GM12801 (cell line): ENCODE measurements at regions not wholly inside any gene's neighbourhood (a gene's known extent, or its start where the extent isn't known, plus 50 kb on each side); places are given as distances from the start of the nearest gene placed in this dataset.

ENCODE experiments used
- TF ChIP-seq, protein P1 (sequence below): IDR thresholded peaks from one replicate; pipeline ENCODE4 v1.5.1; 2011; ENCODE audit warnings: control low read depth; ENCODE audit not compliant: insufficient read length; ENCODE audit errors: extremely low read depth

DNA sequence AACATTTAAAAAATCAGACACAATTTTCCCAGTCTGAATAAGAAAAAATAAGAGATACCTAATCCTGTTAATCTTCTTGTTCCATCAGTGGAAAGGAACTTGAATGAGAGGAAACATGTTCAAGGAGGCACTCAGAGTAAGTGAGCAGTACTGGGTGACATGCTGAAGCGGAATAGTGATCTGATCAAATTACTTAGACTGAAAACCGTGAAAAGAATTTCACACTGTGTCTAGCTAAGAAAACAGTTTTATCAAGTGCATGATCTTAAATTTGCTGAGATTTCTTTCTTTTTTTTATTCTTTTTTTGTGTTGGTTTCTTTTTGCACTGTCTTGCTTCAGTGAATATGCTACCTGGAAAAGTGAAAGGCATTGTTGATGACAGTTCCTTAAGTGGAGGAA, 249.5 kb upstream of the SLC10A2 start:
- TF ChIP-seq, protein P1, sequence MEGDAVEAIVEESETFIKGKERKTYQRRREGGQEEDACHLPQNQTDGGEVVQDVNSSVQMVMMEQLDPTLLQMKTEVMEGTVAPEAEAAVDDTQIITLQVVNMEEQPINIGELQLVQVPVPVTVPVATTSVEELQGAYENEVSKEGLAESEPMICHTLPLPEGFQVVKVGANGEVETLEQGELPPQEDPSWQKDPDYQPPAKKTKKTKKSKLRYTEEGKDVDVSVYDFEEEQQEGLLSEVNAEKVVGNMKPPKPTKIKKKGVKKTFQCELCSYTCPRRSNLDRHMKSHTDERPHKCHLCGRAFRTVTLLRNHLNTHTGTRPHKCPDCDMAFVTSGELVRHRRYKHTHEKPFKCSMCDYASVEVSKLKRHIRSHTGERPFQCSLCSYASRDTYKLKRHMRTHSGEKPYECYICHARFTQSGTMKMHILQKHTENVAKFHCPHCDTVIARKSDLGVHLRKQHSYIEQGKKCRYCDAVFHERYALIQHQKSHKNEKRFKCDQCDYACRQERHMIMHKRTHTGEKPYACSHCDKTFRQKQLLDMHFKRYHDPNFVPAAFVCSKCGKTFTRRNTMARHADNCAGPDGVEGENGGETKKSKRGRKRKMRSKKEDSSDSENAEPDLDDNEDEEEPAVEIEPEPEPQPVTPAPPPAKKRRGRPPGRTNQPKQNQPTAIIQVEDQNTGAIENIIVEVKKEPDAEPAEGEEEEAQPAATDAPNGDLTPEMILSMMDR: no peak

DNA sequence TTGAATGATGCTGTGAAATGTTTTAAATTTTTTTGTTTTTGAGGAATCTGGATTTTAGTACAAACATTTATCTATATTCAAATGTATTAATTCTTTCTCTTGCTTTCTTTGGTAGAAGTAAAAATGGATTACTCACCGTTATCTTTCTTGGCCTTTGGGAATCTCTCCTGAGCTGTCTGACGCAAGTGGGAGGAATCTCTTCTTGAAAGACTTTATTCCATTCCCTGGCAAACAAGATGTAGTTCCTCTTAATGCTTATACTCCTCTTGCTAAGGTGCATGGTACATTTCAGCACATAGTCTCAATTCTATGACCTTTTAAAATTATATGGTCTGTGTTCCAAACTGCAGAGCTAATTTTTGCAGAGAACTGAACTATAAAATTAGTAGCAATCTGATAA, 246.2 kb upstream of the SLC10A2 start:
- TF ChIP-seq, protein P1: no peak

DNA sequence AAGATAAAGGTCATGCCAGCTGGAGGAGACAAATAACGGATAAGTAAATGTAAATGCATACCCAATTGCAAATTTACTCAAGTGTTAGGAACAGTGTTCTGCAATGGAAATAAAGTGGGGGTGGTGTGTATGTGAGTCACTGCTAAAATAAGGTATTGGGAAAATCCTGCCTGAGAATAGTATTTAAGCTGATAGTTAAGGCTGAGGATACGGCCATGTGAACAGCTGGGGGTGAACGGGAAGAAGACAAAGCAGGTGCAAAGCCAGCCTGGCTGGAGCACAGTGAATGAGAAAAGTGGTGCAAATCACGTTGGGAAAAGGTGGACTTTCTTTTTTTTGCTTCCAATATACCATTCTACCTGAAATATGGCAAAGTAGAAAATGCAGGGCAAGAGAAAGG, 242.4 kb upstream of the SLC10A2 start:
- TF ChIP-seq, protein P1: no peak

DNA sequence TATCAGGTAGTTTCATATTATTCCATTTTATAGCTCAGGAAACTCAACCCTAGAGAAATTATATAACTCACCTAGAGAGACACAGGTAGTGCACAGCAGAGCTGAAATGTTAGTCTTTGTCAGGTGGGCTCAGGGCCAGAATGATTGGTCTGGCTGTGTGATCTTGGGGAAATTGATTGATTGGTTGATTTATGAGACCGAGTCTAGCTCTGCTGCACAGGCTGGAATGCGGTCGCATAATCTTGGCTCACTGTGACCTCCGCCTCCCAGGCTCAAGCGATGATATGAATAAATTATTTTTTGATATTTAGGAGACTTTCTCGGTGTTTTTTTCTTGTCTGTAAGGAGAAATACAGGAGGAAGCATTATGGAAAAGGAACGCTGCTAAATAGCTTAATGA, 239.9 kb upstream of the SLC10A2 start:
- TF ChIP-seq, protein P1: no peak

DNA sequence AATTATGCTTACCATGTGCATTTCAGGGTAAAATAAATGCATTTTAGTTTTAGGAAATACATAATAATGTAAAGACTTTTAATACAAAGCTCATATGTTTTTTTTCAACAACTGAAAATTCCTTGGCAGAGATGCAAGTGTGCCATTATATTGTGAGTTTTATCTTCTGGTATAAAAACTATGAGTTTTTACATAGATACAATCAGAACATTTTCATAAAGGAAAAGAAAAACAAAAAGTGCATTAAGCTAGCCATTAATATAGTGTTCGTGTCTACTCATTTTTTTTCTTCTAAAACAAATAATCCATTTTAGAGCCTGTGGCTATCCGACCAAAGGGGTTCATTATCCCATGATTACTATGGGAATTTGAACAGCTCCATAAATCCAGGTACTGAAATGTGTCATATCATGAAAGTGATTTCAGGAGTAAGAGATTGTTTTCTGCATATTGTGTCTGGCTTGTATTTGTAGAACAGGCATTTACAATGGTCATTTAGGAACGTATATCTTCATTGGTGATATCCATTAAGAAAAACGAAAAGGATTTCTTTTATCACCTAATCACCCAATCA, 236.9 kb upstream of the SLC10A2 start:
- TF ChIP-seq, protein P1: no peak

DNA sequence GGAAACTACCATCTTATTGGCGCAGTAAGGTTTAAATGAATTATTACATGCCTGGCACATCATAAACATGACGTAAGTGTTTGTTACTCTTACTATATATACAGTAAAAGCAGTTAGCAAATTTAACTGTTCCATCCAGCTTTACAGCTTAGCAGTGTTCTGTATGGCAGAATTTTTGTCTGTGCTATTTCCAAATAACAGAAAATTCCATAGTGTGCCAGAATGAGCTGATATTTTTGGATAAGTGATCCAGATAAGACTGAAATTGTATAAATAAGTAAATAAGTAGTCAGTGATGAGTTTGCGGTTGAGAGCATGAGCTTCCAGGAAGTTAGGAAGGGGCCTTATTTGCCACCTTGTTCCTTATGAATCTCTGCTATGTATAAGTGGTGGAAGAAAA, 236.5 kb upstream of the SLC10A2 start:
- TF ChIP-seq, protein P1: no peak

DNA sequence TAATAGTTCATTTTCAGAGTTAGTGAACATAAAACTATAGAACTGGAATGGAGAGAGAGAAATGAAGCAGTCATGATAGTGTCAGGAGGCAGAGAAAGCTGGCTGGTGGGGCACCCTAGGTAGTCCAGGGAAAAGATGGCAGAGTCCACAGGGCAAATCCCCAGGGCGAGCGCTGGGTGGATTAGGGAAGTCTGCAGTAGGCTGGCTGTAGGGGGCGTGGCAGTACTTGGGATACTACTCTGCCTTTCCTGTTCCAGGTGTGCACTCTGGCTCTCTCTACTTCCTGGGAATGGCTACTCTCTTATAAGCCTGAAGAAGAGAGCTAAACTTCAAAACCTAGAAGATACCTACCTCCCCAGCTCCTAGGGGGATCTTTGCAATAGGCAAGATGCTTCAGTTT, 232.9 kb upstream of the SLC10A2 start:
- TF ChIP-seq, protein P1: no peak
